ENCODE measurements at regions not wholly inside any gene's neighbourhood (a gene's known extent, or its start where the extent isn't known, plus 50 kb on each side); places are given as distances from the start of the nearest gene placed in this dataset.
"Not testable (repeated sequence)": the region's sequence is repeated elsewhere in the genome, so short reads cannot be mapped to it uniquely, and the experiment has no call there.

- peak; percentile 23 for DNase-seq
Observed at GRCh38 chr3:66633402-66634381, 132.9 kb upstream of the LRIG1 start.

- DNase-seq: no peak
Observed at GRCh38 chr3:66638717-66639116, 137.9 kb upstream of the LRIG1 start.

- DNase-seq: no peak
Observed at GRCh38 chr3:66639809-66640356, 139.1 kb upstream of the LRIG1 start.

- no peak for DNase-seq
Observed at GRCh38 chr3:66642019-66642418, 141.2 kb upstream of the LRIG1 start.

GRCh38 chr3:66642484-66642883 lies 141.7 kb upstream of the LRIG1 start:
- no peak for DNase-seq

GRCh38 chr3:66644549-66644948 lies 143.7 kb upstream of the LRIG1 start:
- DNase-seq: no peak

- DNase-seq: no peak
Observed at GRCh38 chr3:66648975-66649374, 148.2 kb upstream of the LRIG1 start.

- DNase-seq: not testable (repeated sequence)
Observed at GRCh38 chr3:66651520-66651919, 150.7 kb upstream of the LRIG1 start.

GRCh38 chr3:66652100-66652499 lies 151.3 kb upstream of the LRIG1 start:
- not testable (repeated sequence) for DNase-seq

GRCh38 chr3:66655044-66655443 lies 154.2 kb upstream of the LRIG1 start:
- DNase-seq: no peak

GRCh38 chr3:66655671-66656070 lies 154.8 kb upstream of the LRIG1 start:
- no peak for DNase-seq

- no peak for DNase-seq
Observed at GRCh38 chr3:66656609-66657008, 155.8 kb upstream of the LRIG1 start.

- DNase-seq: no peak
Observed at GRCh38 chr3:66659056-66659455, 158.2 kb upstream of the LRIG1 start.

GRCh38 chr3:66661628-66662027 lies 160.8 kb upstream of the LRIG1 start:
- DNase-seq: no peak

- no peak for DNase-seq
Observed at GRCh38 chr3:66662894-66663293, 162.1 kb upstream of the LRIG1 start.

- no peak for DNase-seq
Observed at GRCh38 chr3:66665021-66665695, 164.3 kb upstream of the LRIG1 start.

- no peak for DNase-seq
Observed at GRCh38 chr3:66666362-66666761, 165.5 kb upstream of the LRIG1 start.

- no peak for DNase-seq
Observed at GRCh38 chr3:66667263-66667662, 166.4 kb upstream of the LRIG1 start.

GRCh38 chr3:66671291-66671690 lies 170.5 kb upstream of the LRIG1 start:
- DNase-seq: no peak

GRCh38 chr3:66672830-66673229 lies 172.0 kb upstream of the LRIG1 start:
- DNase-seq: no peak

GRCh38 chr3:66673293-66673692 lies 172.5 kb upstream of the LRIG1 start:
- DNase-seq: no peak

GRCh38 chr3:66675366-66675765 lies 174.5 kb upstream of the LRIG1 start:
- DNase-seq: no peak

GRCh38 chr3:66692042-66692765 lies 191.4 kb upstream of the LRIG1 start:
- no peak for DNase-seq

Data from NCI-H748 treated with DMSO at 0.1 percent for 48 hours (cell line).